D721Med (cell line): ENCODE measurements at regions not wholly inside any gene's neighbourhood (a gene's known extent, or its start where the extent isn't known, plus 50 kb on each side); places are given as distances from the start of the nearest gene placed in this dataset.
A peak's percentile ranks its signal among the peaks of the same experiment; 100 is the strongest.

ENCODE experiments used
- DNase-seq: peaks from one replicate; pipeline ENCODE4 v3.0.0; 2011; ENCODE audit warnings: low spot score; ENCODE audit not compliant: insufficient read length
- FAIRE-seq: peaks from 2 replicates; lab custom pipeline; 2011; peaks lifted over from hg19 to GRCh38; lab: Jason Lieb, UNC
- TF ChIP-seq, protein P1 (sequence below): IDR thresholded peaks from 2 replicates; pipeline ENCODE4 v1.5.1; 2012; ENCODE audit warnings: mild to moderate bottlenecking, control low read depth; ENCODE audit not compliant: insufficient read depth; ENCODE audit errors: missing control alignments

DNA sequence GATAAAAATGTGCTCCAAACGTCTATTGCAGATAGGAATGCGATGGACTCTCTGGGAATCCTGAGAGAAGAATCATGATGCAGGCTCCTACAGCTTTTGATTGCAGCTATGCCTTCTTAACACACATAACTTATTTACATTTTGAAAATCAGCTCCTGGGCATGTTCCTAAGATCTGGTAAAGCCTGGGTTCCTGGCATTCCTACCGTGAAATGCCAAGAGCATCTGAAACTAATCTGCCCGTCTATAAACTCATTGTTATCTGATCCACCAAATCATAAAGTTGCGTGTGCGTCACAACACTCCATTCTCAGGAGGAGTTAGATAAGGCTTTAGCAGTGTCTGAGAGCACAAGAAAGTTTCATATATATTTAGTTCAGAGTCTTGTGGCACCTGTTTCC is 79.0 kb upstream of the VGLL3 start:
- no peak for FAIRE-seq
- DNase-seq: no peak
- TF ChIP-seq, protein P1, sequence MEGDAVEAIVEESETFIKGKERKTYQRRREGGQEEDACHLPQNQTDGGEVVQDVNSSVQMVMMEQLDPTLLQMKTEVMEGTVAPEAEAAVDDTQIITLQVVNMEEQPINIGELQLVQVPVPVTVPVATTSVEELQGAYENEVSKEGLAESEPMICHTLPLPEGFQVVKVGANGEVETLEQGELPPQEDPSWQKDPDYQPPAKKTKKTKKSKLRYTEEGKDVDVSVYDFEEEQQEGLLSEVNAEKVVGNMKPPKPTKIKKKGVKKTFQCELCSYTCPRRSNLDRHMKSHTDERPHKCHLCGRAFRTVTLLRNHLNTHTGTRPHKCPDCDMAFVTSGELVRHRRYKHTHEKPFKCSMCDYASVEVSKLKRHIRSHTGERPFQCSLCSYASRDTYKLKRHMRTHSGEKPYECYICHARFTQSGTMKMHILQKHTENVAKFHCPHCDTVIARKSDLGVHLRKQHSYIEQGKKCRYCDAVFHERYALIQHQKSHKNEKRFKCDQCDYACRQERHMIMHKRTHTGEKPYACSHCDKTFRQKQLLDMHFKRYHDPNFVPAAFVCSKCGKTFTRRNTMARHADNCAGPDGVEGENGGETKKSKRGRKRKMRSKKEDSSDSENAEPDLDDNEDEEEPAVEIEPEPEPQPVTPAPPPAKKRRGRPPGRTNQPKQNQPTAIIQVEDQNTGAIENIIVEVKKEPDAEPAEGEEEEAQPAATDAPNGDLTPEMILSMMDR: no peak

GRCh38 chr3:87069021-87069420 is 78.1 kb upstream of the VGLL3 start:
- FAIRE-seq (no peak), DNase-seq (no peak)
- TF ChIP-seq, protein P1: no peak

- DNase-seq: no peak
- no peak for FAIRE-seq
- TF ChIP-seq, protein P1: no peak
These were observed 71.7 kb upstream of the VGLL3 start for GRCh38 chr3:87062685-87063084.

GRCh38 chr3:87057474-87057873 is 66.5 kb upstream of the VGLL3 start:
- DNase-seq: no peak
- no peak for FAIRE-seq
- TF ChIP-seq, protein P1: no peak

DNA sequence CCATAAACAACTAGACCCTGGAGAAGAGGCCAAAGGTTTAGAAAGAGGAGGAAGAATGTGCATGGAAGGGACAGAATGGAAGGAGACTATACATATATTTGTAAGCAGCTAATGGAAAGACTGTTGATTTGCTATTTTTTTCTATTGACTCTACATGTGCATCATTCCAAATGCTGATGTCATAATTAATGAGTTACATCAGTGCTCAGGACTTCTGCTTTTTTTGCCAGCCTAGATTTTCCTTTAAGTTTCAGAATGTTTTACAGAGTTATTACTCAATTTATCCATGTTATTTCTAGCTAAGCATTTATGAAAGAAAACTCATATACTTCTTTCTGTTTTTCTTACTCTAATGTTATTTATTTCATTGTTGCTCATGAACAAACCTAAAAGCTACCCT is 62.6 kb upstream of the VGLL3 start:
- TF ChIP-seq, protein P1: no peak
- no peak for FAIRE-seq

DNA sequence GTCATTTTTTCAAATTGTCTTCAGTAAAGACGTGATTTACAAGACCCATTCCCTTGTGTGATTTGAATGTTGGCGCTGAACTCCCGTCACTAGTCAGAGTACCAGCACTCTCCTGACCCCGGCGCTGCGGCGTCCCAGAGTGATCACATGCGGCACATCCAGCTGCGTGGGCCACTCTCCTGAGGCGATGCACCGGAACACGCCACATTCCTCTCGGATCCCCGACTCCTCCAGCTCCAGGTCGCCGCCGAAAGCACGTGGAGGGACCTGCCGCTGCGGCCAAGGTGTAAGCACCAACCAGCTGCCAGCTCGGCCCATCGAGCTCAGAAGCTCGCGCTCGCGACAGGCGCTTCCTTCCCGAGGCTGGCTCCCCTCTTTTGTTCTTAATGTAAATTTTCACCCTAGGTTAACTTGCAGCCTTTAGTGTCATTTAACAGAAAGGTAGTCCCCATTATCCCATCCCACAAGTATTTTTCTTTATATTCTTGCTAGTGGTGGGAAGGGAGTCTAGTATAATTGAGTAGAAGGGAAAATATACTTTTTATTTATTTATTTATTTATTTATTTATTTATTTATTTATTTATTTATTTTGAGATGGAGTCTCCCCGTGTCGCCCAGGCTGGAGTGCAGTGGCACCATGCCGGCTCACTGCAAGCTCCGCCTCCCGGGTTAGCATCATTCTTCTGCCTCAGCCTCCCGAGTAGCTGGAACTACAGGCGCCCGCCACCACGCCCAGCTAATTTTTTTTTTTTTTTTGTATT is 61.7 kb upstream of the VGLL3 start:
- TF ChIP-seq, protein P1: no peak
- FAIRE-seq (no peak), DNase-seq (no peak)

More for the DNA sequence above, 62.6 kb upstream of the VGLL3 start:
- DNase-seq: no peak

DNA sequence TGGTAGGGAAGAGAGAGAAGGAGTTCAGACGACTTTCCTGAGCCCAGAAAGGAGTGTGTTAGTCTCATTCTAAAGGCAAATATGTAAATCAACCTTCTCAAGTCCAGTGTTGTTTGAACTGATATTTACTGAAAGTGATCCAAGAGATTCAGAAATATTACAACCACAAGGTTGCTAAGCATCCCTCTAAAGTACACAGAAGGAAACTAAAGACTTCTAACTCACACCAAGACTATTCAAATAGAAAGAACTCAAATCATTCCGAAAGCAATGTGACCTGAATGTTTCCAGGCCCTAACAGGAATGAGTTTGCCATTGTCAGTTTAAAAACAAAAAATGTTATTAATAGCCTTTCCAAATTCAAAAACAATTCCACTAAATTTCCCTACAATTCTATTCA is 56.9 kb upstream of the VGLL3 start:
- TF ChIP-seq, protein P1: no peak
- no peak for DNase-seq
- peak; percentile 61 for FAIRE-seq
